HG02884 (cell line): ENCODE measurements at regions not wholly inside any gene's neighbourhood (a gene's known extent, or its start where the extent isn't known, plus 50 kb on each side); places are given as distances from the start of the nearest gene placed in this dataset.
"Not testable (repeated sequence)": the region's sequence is repeated elsewhere in the genome, so short reads cannot be mapped to it uniquely, and the experiment has no call there.

ENCODE experiments used
- ATAC-seq: cut with Tn5 transposase; IDR thresholded peaks from one replicate; pipeline ENCODE4 v1.9.1; 2021; ENCODE audit warnings: mild to moderate bottlenecking, moderate library complexity; ENCODE audit not compliant: unreplicated experiment

- not testable (repeated sequence) for ATAC-seq
These were observed 63.9 kb upstream of the SEC22B start for GRCh38 chr1:120240181-120240580.

DNA sequence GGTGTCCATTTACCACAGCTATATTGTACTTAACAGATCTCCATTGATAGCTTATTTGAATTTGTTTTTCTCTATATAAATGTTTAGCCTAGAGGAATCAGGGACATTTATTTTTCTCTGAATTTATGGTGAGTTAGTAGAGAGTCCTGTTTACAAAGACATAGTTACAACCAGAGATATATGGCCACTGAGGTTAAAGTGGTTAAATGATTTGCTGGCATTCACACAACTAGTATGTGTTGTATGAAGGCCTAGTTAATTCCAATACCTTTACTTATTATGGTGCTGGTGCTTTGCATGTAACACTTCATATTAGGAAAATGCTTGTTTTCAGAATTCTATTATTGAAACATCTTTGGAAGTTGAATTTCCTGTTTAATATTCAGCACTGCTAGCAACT lies 63.0 kb upstream of the SEC22B start:
- not testable (repeated sequence) for ATAC-seq

DNA sequence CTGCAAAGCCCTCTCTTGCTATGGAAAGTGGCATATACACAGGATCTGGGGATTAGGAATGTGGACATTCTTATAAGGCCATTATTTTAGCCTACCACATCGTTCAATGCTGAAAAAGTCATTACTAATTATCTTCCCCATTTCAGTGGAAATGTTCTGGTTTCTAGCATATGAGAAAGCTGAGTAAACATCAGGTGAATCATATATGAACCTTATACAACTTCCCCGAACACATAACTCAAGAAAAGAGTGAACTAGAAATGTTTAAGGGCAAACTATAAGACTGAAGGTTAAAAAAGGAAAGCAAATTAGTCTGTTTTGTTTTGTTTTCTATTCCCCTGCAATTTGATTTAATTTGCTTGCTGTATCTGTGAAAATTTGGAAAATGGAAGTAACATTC lies 62.5 kb upstream of the SEC22B start:
- not testable (repeated sequence) for ATAC-seq

- ATAC-seq, result not testable (repeated sequence)
These were observed 57.3 kb upstream of the SEC22B start for GRCh38 chr1:120233661-120234018.

- not testable (repeated sequence) for ATAC-seq
These were observed 56.7 kb upstream of the SEC22B start for GRCh38 chr1:120232834-120233660.

DNA sequence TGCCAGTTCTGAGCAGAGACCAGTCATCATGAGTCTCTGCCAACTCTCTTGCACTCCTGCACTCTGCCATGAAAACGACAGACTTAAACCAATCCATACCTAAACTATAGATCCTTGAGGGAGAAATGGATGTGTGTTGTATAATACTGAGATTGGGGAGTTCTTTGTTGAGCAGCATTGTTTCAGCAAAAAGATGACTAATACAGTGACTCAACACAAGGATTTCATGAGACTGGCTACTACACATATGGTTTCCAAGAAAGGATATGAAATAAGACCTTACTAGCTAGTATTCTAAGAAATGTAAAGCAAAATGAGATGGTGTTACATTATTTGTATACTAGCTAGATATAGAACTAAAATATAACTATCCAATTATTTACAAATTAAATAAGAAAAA lies 53.5 kb upstream of the SEC22B start:
- not testable (repeated sequence) for ATAC-seq
